ENCODE measurements at regions not wholly inside any gene's neighbourhood (a gene's known extent, or its start where the extent isn't known, plus 50 kb on each side); places are given as distances from the start of the nearest gene placed in this dataset.

DNA sequence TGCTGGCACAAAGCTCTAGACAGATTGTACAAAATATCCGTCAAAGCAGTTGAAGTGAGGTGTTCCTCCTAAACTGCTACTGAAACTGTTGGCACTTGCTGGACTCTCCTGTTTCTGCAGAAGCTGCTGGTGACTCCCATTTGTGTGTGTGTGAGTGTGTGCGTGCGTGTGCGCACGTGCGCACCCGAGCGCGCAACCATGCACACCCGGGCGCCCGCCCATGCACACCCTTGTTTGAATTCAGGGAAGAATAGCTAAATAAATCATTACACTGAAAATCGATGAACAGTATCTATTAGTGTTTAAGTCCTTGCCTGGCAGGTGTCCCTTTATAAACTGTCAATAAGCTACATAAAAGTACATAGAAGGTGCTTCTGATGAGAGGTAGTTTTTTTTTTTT is 156.4 kb upstream of the B3GALT2 start:
- DNase-seq, result no peak

DNA sequence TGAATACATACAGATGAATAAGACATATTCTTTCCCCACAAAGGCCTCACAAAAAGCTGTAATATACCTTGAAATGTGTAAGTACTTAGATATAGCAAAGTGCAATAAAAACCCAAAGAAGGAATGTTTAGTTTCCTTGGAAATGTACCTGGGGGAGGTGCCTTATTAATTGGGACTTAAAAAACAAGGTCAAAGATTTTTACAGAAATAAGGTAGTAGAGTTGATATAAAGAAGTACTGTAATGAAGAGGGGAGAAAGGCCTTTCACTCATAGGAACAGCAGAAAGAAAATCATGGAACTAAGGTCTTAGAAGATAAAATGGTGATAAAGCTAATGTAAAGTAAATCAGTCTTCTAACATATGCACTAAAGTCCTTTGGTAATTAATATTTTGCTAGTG is 153.9 kb upstream of the B3GALT2 start:
- DNase-seq, result no peak

DNA sequence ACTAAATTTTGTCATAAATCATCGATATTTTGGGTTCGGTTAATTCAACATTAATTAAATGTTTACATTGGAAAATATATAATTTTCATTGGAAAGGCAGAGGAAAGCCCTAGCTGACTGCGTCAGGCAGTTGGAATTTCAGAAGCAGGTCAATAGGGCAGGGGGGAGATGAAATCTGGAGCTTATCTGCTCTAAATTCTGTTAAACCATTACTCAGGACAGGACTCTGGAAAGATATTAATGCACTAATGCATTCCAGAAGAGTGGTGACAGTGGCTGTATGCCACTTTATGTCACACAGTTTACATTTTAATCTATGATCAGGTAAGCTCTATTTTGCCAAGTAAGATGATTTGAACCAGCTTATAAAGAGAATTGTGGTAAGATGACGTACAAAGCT is 153.0 kb upstream of the B3GALT2 start:
- no peak for DNase-seq

DNA sequence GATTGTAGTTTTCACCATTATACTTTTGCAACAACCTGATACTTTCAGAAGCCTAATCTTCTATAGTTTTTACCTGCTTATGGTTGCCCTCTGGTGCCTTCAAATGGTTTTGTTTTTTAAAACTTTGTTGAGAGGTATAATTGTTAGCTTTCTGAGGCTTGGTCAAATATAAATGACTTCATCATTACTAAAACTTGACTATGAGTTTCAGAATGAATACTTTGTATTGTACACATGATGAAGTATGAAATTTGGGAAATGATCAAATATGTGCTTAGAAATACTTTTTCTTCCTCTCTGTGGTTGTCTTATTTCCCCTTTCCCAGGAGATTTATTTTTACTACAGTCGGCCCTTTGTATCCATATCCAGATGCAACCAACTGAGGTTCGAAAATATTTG is 151.8 kb upstream of the B3GALT2 start:
- DNase-seq, result peak; percentile 4

DNA sequence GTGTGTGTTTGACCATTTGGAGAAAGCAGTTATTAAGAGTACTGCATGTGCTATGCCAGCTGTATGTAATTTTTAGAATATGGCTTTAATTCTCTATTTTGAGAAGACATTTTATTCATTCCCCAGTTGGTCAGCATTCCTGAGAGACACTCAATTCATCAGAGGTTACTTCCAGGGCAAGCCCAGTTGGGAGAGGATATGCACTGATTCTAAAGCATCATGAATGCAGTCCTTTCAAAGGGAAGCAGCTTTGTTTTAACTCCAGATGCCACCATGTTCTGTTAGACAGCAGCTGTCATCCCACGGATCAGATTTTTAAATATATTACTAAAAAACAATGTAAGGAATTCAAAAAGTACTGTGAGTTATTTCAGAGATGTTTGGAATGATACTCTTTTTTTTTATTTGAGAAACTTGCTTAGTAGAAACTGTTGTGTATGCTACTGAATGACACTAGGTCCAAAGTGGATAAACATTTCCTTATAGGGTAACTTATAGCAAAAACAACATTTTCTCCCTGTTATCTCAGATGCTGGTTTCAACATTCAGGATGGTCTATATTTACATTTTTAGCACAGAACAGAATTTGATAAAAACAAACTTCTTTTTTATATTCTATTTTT is 149.5 kb upstream of the B3GALT2 start:
- no peak for DNase-seq

GRCh38 chr1:193333166-193333565 is 146.8 kb upstream of the B3GALT2 start:
- no peak for DNase-seq

DNA sequence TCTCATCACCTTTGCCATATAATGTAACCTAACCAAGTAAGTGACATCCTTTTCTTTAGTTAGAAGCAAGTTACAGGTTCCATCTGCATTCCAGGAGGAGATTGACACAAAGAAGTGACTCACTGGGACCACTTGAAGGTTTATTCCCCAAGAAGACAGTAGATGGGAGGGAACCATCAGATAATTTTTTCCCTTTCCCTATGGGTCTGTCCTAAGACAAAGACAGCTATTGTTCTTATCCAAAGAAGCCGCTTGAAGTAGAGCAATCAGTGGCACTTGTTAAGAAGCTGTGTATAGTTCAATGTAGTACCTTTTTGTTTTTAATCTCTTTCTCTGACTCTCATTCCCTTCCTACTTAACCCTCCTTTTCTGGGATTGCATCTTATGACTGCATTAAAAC is 139.9 kb upstream of the B3GALT2 start:
- DNase-seq, result no peak

DNA sequence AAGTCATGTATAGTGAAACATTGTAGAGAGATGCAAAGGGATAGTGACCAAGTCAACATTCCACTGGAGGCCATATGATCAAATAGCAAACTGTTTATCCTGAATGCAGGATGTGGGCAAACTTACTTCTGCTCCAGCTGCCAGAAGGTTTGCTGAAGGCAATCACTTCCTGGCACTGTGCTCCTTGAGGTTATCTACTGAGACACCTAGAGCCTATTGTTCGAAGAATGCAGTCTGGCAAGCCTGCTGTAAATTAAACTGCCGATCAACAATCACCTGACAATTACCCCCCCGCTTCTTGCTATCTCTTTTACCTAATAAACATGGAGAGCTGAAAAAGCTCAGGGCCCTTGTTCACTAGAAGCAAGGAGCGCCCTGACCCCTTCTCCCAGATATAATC is 139.4 kb upstream of the B3GALT2 start:
- DNase-seq, result no peak

GRCh38 chr1:193325042-193325441 is 138.6 kb upstream of the B3GALT2 start:
- no peak for DNase-seq

- DNase-seq, result no peak
Observed at GRCh38 chr1:193322211-193322610, 135.8 kb upstream of the B3GALT2 start.

- no peak for DNase-seq
Observed at GRCh38 chr1:193321242-193321840, 134.9 kb upstream of the B3GALT2 start.

GRCh38 chr1:193320270-193320669 is 133.9 kb upstream of the B3GALT2 start:
- no peak for DNase-seq

- DNase-seq, result no peak
Observed at GRCh38 chr1:193318347-193318746, 131.9 kb upstream of the B3GALT2 start.

GRCh38 chr1:193313354-193314140 is 127.1 kb upstream of the B3GALT2 start:
- DNase-seq, result no peak

DNA sequence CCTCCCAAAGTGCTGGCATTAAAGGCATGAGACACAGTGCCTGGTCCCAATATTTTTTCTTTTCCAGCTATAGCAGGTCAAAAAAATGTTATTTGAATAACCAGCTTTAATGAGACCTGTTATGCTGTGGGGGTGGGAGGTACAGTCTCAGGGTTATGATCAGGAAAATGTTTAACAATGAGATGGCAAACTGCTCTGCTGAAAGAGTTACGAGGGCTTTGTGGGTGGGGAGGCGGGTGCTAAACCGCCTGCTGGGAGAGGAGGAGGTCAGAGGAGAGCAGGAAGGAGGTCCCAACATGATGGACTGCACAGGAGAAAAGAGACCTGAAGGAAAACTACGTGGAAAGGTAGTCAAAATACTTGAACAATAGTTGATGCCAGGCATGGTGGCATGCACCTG is 126.0 kb upstream of the B3GALT2 start:
- DNase-seq, result no peak

GRCh38 chr1:193311226-193311948 is 125.0 kb upstream of the B3GALT2 start:
- DNase-seq, result no peak

DNA sequence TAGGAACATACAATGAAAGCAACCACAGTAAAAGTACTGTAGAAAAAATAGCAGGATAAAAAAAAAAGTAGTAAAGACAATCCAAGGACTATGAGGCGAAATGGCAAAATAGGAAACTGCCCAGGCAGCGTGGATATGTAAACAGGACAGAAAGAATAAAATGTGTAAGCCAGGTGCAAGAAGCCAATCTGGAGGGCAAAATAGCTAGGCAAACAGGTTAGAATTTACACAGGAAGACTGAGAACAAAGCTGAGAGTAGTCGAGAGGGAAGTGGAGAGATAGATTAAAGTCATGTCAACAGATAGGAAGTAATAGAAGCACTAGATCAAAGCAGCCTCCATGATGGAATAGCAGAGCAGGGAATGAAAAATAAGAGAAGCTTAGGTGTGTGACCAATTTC is 124.2 kb upstream of the B3GALT2 start:
- no peak for DNase-seq

- no peak for DNase-seq
Observed at GRCh38 chr1:193309936-193310475, 123.6 kb upstream of the B3GALT2 start.

DNA sequence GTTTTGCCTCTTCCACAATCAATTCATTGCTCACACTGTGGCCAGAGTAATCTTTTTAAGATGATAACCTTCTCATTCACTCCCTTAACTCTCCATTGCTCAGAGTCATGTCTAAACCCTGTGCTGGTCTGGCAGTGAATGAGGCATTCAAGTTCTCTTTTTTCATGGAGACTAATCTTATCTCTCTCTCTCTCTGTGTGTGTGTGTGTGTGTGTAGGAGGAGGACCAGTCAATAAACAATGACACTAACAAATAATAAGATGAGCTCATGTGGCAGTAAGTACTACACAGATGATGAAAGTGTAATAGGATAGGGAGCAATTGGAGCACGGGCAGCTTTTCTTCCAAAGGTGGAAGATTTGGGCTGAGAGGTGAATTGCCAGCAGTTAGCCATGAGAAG is 122.0 kb upstream of the B3GALT2 start:
- no peak for DNase-seq

- no peak for DNase-seq
Observed at GRCh38 chr1:193306430-193306829, 120.0 kb upstream of the B3GALT2 start.

Measured in CD4-positive, alpha-beta T cell treated with Interleukin-21 for 1 hour (primary cell).